ENCODE measurements at regions not wholly inside any gene's neighbourhood (a gene's known extent, or its start where the extent isn't known, plus 50 kb on each side); places are given as distances from the start of the nearest gene placed in this dataset.

DNA sequence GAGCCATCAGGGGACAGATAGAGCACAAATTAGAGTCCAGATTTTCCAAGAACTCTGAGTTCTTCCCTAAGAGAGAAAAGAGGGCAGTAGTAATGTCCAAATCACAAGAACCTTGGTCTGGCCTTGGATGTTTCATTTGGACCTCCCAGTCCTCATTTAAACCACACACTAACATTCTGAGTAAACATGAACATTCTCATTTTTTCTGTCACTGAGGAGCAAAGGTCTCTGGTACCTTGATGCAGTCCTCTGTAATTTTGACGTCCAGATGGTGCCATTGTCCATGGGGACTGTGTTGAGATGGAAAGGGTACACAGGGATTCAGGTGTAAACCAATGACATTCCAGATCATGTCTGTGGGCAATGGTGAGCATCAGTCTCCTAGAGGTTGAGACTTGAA lies 225.4 kb upstream of the PHYHIPL start:
- H3K27ac ChIP-seq (ENCODE audit: insufficient read depth, low read length) = no peak overlapping the region

More for the DNA sequence above, 225.4 kb upstream of the PHYHIPL start:
- dilution Hi-C loops (cut with HindIII; ENCODE audit: low sequenced_read_pairs, unreplicated experiment) = no loop called here
- Histone ChIP-seq H4K8ac (ENCODE audit: low read depth in 2 of 2, low read length in 2 of 2) (no peak overlapping the region), H3K23ac (ENCODE audit: low read depth, low read length) (no peak overlapping the region), H2BK15ac (ENCODE audit: low read depth, low read length) (no peak overlapping the region), H3K4ac (ENCODE audit: low read depth, low read length) (no peak overlapping the region), H3K79me1 (ENCODE audit: low read depth in 1 of 2, low read length in 2 of 2) (no peaks in the 10 kb centered on the region), H3K9me1 (ENCODE audit: insufficient read depth, low read length) (no peaks in the 10 kb centered on the region), H4K91ac (ENCODE audit: insufficient read depth, low read depth, low read length) (no peak overlapping the region), H3K18ac (ENCODE audit: low read depth, low read length) (no peak overlapping the region), H3K56ac (ENCODE audit: extremely low read depth, insufficient read depth, low read length) (no peak overlapping the region), H2AK5ac (ENCODE audit: low read depth, low read length) (no peak overlapping the region), H3K4me2 (ENCODE audit: low read depth, low read length) (no peak overlapping the region), H2BK5ac (ENCODE audit: low read depth, low read length, poor library complexity, severe bottlenecking) (no peak overlapping the region), H3K14ac (replicated peaks; ENCODE audit: low read depth, low read length) (no peak overlapping the region), H3K27me3 (ENCODE audit: control insufficient read depth, insufficient read depth, low read length) (peaks cover 14% of the 10 kb centered on the region), H4K5ac (ENCODE audit: low read depth, low read length) (no peak overlapping the region), H2AFZ (replicated peaks; ENCODE audit: low read length, poor library complexity) (no peak overlapping the region), H3K4me1 (ENCODE audit: control insufficient read depth, insufficient read depth, low read length) (no peaks in the 10 kb centered on the region), H3K9ac (ENCODE audit: low read depth, low read length) (no peak overlapping the region), H2AK9ac (replicated peaks; ENCODE audit: low read depth, low read length, poor library complexity) (no peak overlapping the region), H3K9me3 (ENCODE audit: control insufficient read depth, insufficient read depth, low read length) (no peaks in the 10 kb centered on the region), H2BK20ac (ENCODE audit: low read depth, low read length) (no peak overlapping the region), H3K36me3 (ENCODE audit: control insufficient read depth, insufficient read depth, low read length) (no peaks in the 10 kb centered on the region), H3K4me3 (ENCODE audit: insufficient read depth, low read depth, low read length) (no peak overlapping the region), H4K20me1 (ENCODE audit: insufficient read depth, low read length) (no peaks in the 10 kb centered on the region), H2BK120ac (ENCODE audit: low read depth, low read length) (no peak overlapping the region)
- DNase-seq = no peak
- POLR2A ChIA-PET (ENCODE audit: unreplicated experiment) = no interaction called here
- intact Hi-C loops (cut with micrococcal nuclease) = loop anchor here (5.0 kb wide), 1 partner anchor 169 kb away; no protein-coding TSS in a partner anchor
- BruUV-seq (replicated peaks) = no TSS peak
- WGBS, 2 experiments (ENCODE audit: extremely low coverage in 2 of 2, insufficient read length in 1 of 2) = 20% methylated on average over 1 of the region's 1 CpG; no CpG with 5 or more reads in 1 of the 2 experiments
- in situ Hi-C loops (cut with MboI; ENCODE audit: low sequenced_read_pairs) = loop anchor here (25.0 kb wide), 1 partner anchor 661 kb away; no protein-coding TSS in a partner anchor
- TF ChIP-seq RFX5 (IDR thresholded peaks at IDR 0.05; ENCODE audit: low read depth, low read length) (no peak), POLR2A (IDR thresholded peaks at IDR 0.05; ENCODE audit: low read depth, low read length) (no peak), RAD21 (IDR thresholded peaks at IDR 0.05; ENCODE audit: low read length) (no peak), MAFK (IDR thresholded peaks at IDR 0.05; ENCODE audit: low read depth, low read length) (no peak), MAZ (IDR thresholded peaks at IDR 0.05; ENCODE audit: borderline replicate concordance, low read depth, low read length) (no peak), MXI1 (IDR thresholded peaks at IDR 0.05; ENCODE audit: borderline replicate concordance, low read depth, low read length) (no peak), NFE2L2 (IDR thresholded peaks at IDR 0.05; ENCODE audit: low read depth, low read length) (no peak), CEBPB (IDR thresholded peaks at IDR 0.05; ENCODE audit: low read depth, low read length) (no peak), FOS (IDR thresholded peaks at IDR 0.05; ENCODE audit: low read depth, low read length) (no peak), CHD1 (IDR thresholded peaks at IDR 0.05; ENCODE audit: low read depth, low read length) (no peak), BHLHE40 (IDR thresholded peaks at IDR 0.05; ENCODE audit: low read depth, low read length) (no peak), SMC3 (IDR thresholded peaks at IDR 0.05; ENCODE audit: low read depth, low read length) (no peak)
- TF ChIP-seq, protein P1, sequence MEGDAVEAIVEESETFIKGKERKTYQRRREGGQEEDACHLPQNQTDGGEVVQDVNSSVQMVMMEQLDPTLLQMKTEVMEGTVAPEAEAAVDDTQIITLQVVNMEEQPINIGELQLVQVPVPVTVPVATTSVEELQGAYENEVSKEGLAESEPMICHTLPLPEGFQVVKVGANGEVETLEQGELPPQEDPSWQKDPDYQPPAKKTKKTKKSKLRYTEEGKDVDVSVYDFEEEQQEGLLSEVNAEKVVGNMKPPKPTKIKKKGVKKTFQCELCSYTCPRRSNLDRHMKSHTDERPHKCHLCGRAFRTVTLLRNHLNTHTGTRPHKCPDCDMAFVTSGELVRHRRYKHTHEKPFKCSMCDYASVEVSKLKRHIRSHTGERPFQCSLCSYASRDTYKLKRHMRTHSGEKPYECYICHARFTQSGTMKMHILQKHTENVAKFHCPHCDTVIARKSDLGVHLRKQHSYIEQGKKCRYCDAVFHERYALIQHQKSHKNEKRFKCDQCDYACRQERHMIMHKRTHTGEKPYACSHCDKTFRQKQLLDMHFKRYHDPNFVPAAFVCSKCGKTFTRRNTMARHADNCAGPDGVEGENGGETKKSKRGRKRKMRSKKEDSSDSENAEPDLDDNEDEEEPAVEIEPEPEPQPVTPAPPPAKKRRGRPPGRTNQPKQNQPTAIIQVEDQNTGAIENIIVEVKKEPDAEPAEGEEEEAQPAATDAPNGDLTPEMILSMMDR (conservative IDR thresholded peaks at IDR 0.05; ENCODE audit: low read depth, low read length) = no peak
- CTCF ChIA-PET = no interaction called here
- no peak for ATAC-seq (ENCODE audit: low read depth)
